Ishikawa (cell line): ENCODE measurements at regions not wholly inside any gene's neighbourhood (a gene's known extent, or its start where the extent isn't known, plus 50 kb on each side); places are given as distances from the start of the nearest gene placed in this dataset.

Experiments
- CEBPB ChIP-seq: IDR thresholded peaks from 2 replicates; pipeline ENCODE4 v1.6.1; 2012
- CREB1 ChIP-seq: IDR thresholded peaks from 2 replicates; pipeline ENCODE4 v1.6.1; 2012; ENCODE audit warnings: low read depth
- EGR1 ChIP-seq: IDR thresholded peaks from 2 replicates; pipeline ENCODE4 v1.6.1; 2012
- EP300 ChIP-seq: IDR thresholded peaks from 2 replicates; pipeline ENCODE4 v1.6.1; 2012; ENCODE audit warnings: borderline replicate concordance
- FOXM1 ChIP-seq: IDR thresholded peaks from 2 replicates; pipeline ENCODE4 v1.6.1; 2012; ENCODE audit warnings: low read depth, borderline replicate concordance
- NFIC ChIP-seq: IDR thresholded peaks from 2 replicates; pipeline ENCODE4 v1.6.1; 2012
- RAD21 ChIP-seq: IDR thresholded peaks from 2 replicates; pipeline ENCODE4 v1.6.1; 2012; ENCODE audit warnings: low read depth
- REST ChIP-seq: IDR thresholded peaks from 2 replicates; pipeline ENCODE4 v1.6.1; 2012; ENCODE audit warnings: low read depth, mild to moderate bottlenecking
- TAF1 ChIP-seq: IDR thresholded peaks from 2 replicates; pipeline ENCODE4 v1.6.1; 2012; ENCODE audit warnings: low read depth, mild to moderate bottlenecking
- TCF12 ChIP-seq: IDR thresholded peaks from 2 replicates; pipeline ENCODE4 v1.6.1; 2012; ENCODE audit warnings: low read depth
- TEAD4 ChIP-seq: IDR thresholded peaks from 2 replicates; pipeline ENCODE4 v1.6.1; 2012
- YY1 ChIP-seq: IDR thresholded peaks from 2 replicates; pipeline ENCODE4 v1.6.1; 2012; ENCODE audit warnings: low read depth
- ZBTB7A ChIP-seq: IDR thresholded peaks from 2 replicates; pipeline ENCODE4 v1.6.1; 2012; ENCODE audit warnings: low read depth
- TF ChIP-seq, protein P1 (sequence below): IDR thresholded peaks from 2 replicates; pipeline ENCODE4 v1.6.1; 2012
- TF ChIP-seq, protein P2 (sequence below): IDR thresholded peaks from 2 replicates; pipeline ENCODE4 v1.6.1; 2012

DNA sequence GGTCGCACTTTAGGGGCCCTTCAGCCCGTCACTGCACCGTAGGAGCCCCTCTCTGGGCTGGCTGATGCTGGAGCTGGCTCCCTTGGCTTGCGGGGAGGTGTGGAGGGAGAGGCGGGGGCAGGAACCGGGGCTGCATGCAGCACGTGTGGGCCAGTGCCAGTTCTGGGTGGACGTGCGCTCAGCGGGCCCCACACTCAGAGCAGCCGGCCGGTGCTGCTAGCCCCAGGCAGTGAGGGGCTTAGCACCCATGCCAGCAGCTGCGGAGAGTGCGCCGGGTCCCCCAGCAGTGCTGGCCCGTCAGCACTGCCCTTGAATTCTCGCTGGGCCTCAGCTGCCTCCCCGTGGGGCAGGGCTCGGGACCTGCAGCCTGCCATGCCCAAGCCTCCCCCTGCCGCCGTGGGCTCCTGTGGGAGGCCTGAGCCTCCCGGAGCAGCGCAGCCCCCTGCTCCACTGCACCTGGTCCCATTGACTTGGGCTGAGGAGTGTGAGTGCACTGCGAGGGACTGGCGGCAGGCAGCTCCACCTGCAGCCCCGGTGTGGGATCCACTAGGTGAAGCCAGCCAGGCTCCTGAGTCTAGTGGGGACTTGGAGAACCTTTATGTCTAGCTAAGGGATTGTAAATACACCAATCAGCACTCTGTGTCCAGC is 108.8 kb upstream of the RASGEF1B start:
- TF ChIP-seq, protein P1, sequence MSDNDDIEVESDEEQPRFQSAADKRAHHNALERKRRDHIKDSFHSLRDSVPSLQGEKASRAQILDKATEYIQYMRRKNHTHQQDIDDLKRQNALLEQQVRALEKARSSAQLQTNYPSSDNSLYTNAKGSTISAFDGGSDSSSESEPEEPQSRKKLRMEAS = no peak

- no peak for TF ChIP-seq REST
- no peak for TF ChIP-seq CREB1
- no peak for TF ChIP-seq TEAD4
- TF ChIP-seq CEBPB = no peak
- TF ChIP-seq, protein P2, sequence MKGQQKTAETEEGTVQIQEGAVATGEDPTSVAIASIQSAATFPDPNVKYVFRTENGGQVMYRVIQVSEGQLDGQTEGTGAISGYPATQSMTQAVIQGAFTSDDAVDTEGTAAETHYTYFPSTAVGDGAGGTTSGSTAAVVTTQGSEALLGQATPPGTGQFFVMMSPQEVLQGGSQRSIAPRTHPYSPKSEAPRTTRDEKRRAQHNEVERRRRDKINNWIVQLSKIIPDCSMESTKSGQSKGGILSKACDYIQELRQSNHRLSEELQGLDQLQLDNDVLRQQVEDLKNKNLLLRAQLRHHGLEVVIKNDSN = no peak
- TF ChIP-seq NFIC = no peak
- TF ChIP-seq, protein P1 = no peak
- no peak for TF ChIP-seq YY1
- no peak for TF ChIP-seq FOXM1
- no peak for TF ChIP-seq TAF1
- no peak for TF ChIP-seq ZBTB7A
These were observed 105.7 kb upstream of the RASGEF1B start for GRCh38 chr4:81577392-81577791.

GRCh38 chr4:81574991-81575390 is 103.3 kb upstream of the RASGEF1B start:
- TF ChIP-seq FOXM1 (no peak), NFIC (no peak), YY1 (no peak), TAF1 (no peak), EP300 (no peak), RAD21 (no peak), CEBPB (no peak), ZBTB7A (no peak), TEAD4 (no peak), EGR1 (no peak), REST (no peak), CREB1 (no peak), TCF12 (no peak)
- TF ChIP-seq, protein P2 = no peak
- TF ChIP-seq, protein P1 = no peak

DNA sequence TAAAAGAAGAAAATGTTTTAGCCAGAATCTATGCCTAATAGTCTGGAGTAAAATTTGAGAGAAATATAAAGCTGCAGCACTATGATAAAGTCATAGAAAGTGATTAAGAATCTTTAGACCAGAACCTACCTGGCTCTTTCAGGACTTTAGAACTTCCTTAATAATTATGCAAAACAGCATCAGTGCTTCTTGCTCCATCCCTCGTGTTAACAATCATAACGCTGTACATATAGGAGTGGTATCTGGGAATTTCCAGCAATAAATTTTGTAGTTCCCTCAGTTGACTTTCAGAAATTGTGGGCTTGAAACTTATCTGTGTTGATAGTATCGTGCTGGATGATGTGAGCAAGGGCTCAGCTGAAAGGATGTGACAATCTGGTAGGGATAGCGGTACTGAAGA is 102.1 kb upstream of the RASGEF1B start:
- no peak for TF ChIP-seq RAD21
- TF ChIP-seq, protein P1 = no peak
- TF ChIP-seq CEBPB = no peak
- no peak for TF ChIP-seq EGR1
- no peak for TF ChIP-seq YY1
- no peak for TF ChIP-seq CREB1
- TF ChIP-seq, protein P2 = no peak
- no peak for TF ChIP-seq FOXM1
- TF ChIP-seq TCF12 = no peak
- TF ChIP-seq NFIC = no peak
- no peak for TF ChIP-seq TAF1

DNA sequence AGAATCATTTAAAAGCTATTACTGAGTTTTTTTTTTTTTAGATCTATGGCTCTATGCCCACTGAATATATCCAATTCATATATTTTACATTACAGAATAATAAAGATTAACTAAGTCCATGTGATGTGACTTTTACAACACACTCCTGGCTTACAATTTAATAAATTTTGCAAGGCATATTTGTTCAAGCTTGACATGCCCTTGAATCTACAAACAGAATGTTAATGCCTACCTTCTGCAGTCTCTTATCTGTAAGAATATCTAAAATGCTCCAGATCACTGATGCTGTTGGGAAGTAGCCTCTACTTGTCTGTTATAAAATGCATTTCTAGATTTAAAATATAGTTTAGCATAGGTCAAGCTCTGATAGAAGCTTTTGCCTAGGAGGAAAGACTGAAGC is 100.7 kb upstream of the RASGEF1B start:
- TF ChIP-seq ZBTB7A (no peak), NFIC (no peak), REST (no peak), YY1 (no peak), CREB1 (no peak), TCF12 (no peak), EGR1 (no peak), FOXM1 (no peak), EP300 (no peak), TEAD4 (no peak), CEBPB (no peak), RAD21 (no peak)
- TF ChIP-seq, protein P2 = no peak
- TF ChIP-seq, protein P1 = no peak
